ENCODE measurements at regions not wholly inside any gene's neighbourhood (a gene's known extent, or its start where the extent isn't known, plus 50 kb on each side); places are given as distances from the start of the nearest gene placed in this dataset.
"Not testable (repeated sequence)": the region's sequence is repeated elsewhere in the genome, so short reads cannot be mapped to it uniquely, and the experiment has no call there.

- Histone ChIP-seq H3K27me3 (ENCODE audit: low read depth) (no peaks in the 10 kb centered on the region), H3K36me3 (replicated peaks) (no peaks in the 10 kb centered on the region), H3K4me1 (peaks cover 28% of the 10 kb centered on the region), H3K4me3 (no peak overlapping the region), H3K9me3 (no peaks in the 10 kb centered on the region)
- peak; percentile 77 to 100 for DNase-seq (ENCODE audit: low spot score in 2 of 2)
- in situ Hi-C loops (cut with MboI; ENCODE audit: low sequenced_read_pairs) = no loop called here
Measured at GRCh38 chr7:26948617-26949118, 84.3 kb upstream of the SKAP2 start.

GRCh38 chr7:26944501-26945358 is 80.3 kb upstream of the SKAP2 start:
- Histone ChIP-seq H3K9me3 (no peaks in the 10 kb centered on the region), H3K36me3 (replicated peaks) (no peaks in the 10 kb centered on the region), H3K4me3 (no peak overlapping the region), H3K4me1 (peaks cover 26% of the 10 kb centered on the region), H3K27me3 (ENCODE audit: low read depth) (no peaks in the 10 kb centered on the region)
- in situ Hi-C loops (cut with MboI; ENCODE audit: low sequenced_read_pairs) = no loop called here
- peak; percentile 69 to 82 for DNase-seq (ENCODE audit: low spot score in 2 of 2)

- Histone ChIP-seq H3K36me3 (replicated peaks) (no peaks in the 10 kb centered on the region), H3K4me3 (no peak overlapping the region), H3K9me3 (no peaks in the 10 kb centered on the region), H3K4me1 (no peaks in the 10 kb centered on the region), H3K27me3 (ENCODE audit: low read depth) (no peaks in the 10 kb centered on the region)
- in situ Hi-C loops (cut with MboI; ENCODE audit: low sequenced_read_pairs) = no loop called here
- DNase-seq (ENCODE audit: low spot score in 2 of 2) = no peak
Measured at GRCh38 chr7:26937939-26938623, 73.7 kb upstream of the SKAP2 start.

GRCh38 chr7:26937306-26937705 is 72.9 kb upstream of the SKAP2 start:
- DNase-seq (ENCODE audit: low spot score in 2 of 2) = no peak
- Histone ChIP-seq H3K27me3 (ENCODE audit: low read depth) (no peaks in the 10 kb centered on the region), H3K4me3 (no peak overlapping the region), H3K4me1 (no peaks in the 10 kb centered on the region), H3K9me3 (no peaks in the 10 kb centered on the region; the same call in 1 of the 2 replicates), H3K36me3 (replicated peaks) (no peaks in the 10 kb centered on the region)
- in situ Hi-C loops (cut with MboI; ENCODE audit: low sequenced_read_pairs) = no loop called here

GRCh38 chr7:26932616-26933015 is 68.2 kb upstream of the SKAP2 start:
- in situ Hi-C loops (cut with MboI; ENCODE audit: low sequenced_read_pairs); H3K9me3 ChIP-seq; H3K4me3 ChIP-seq; H3K36me3 ChIP-seq (replicated peaks); DNase-seq (ENCODE audit: low spot score in 2 of 2); H3K27me3 ChIP-seq (ENCODE audit: low read depth): not testable (repeated sequence)
- H3K4me1 ChIP-seq = peaks cover 21% of the 10 kb centered on the region

GRCh38 chr7:26930845-26931244 is 66.5 kb upstream of the SKAP2 start:
- in situ Hi-C loops (cut with MboI; ENCODE audit: low sequenced_read_pairs) = no loop called here
- no peaks in the 10 kb centered on the region; the same call in 1 of the 2 replicates for H3K9me3 ChIP-seq
- H3K4me3 ChIP-seq = no peak overlapping the region
- H3K4me1 ChIP-seq = peaks cover 24% of the 10 kb centered on the region
- H3K36me3 ChIP-seq (replicated peaks) = no peaks in the 10 kb centered on the region
- H3K27me3 ChIP-seq (ENCODE audit: low read depth) = no peaks in the 10 kb centered on the region
- DNase-seq (ENCODE audit: low spot score in 2 of 2) = no peak

- in situ Hi-C loops (cut with MboI; ENCODE audit: low sequenced_read_pairs) = no loop called here
- Histone ChIP-seq H3K27me3 (ENCODE audit: low read depth) (no peaks in the 10 kb centered on the region), H3K4me1 (peaks cover 24% of the 10 kb centered on the region), H3K9me3 (no peaks in the 10 kb centered on the region; the same call in 1 of the 2 replicates), H3K4me3 (no peak overlapping the region), H3K36me3 (replicated peaks) (no peaks in the 10 kb centered on the region)
- no peak for DNase-seq (ENCODE audit: low spot score in 2 of 2)
Measured at GRCh38 chr7:26930201-26930600, 65.8 kb upstream of the SKAP2 start.

GRCh38 chr7:26928703-26929347 is 64.4 kb upstream of the SKAP2 start:
- no peaks in the 10 kb centered on the region; the same call in 1 of the 2 replicates for H3K9me3 ChIP-seq
- in situ Hi-C loops (cut with MboI; ENCODE audit: low sequenced_read_pairs) = no loop called here
- DNase-seq (ENCODE audit: low spot score in 2 of 2) = no peak
- no peaks in the 10 kb centered on the region for H3K36me3 ChIP-seq (replicated peaks)
- no peaks in the 10 kb centered on the region for H3K27me3 ChIP-seq (ENCODE audit: low read depth)
- no peak overlapping the region for H3K4me3 ChIP-seq
- H3K4me1 ChIP-seq = peaks cover 24% of the 10 kb centered on the region

GRCh38 chr7:26925768-26926167 is 61.4 kb upstream of the SKAP2 start:
- H3K27me3 ChIP-seq (ENCODE audit: low read depth) = no peaks in the 10 kb centered on the region
- DNase-seq (ENCODE audit: low spot score in 2 of 2) = no peak
- no peaks in the 10 kb centered on the region for H3K36me3 ChIP-seq (replicated peaks)
- in situ Hi-C loops (cut with MboI; ENCODE audit: low sequenced_read_pairs) = no loop called here
- H3K4me3 ChIP-seq = no peak overlapping the region
- peaks cover 35% of the 10 kb centered on the region for H3K4me1 ChIP-seq
- H3K9me3 ChIP-seq = no peaks in the 10 kb centered on the region

- in situ Hi-C loops (cut with MboI; ENCODE audit: low sequenced_read_pairs) = no loop called here
- H3K9me3 ChIP-seq = no peaks in the 10 kb centered on the region
- no peak for DNase-seq (ENCODE audit: low spot score in 2 of 2)
- peaks cover 30% of the 10 kb centered on the region for H3K4me1 ChIP-seq
- H3K4me3 ChIP-seq = no peak overlapping the region
- H3K36me3 ChIP-seq (replicated peaks) = no peaks in the 10 kb centered on the region
- H3K27me3 ChIP-seq (ENCODE audit: low read depth) = no peaks in the 10 kb centered on the region
Measured at GRCh38 chr7:26924149-26924767, 59.9 kb upstream of the SKAP2 start.

GRCh38 chr7:26919906-26920493 is 55.6 kb upstream of the SKAP2 start:
- in situ Hi-C loops (cut with MboI; ENCODE audit: low sequenced_read_pairs) = loop anchor here (10.0 kb wide), 1 partner anchor 55 kb away; the partner anchor contains the start of gene SKAP2

GRCh38 chr7:26918241-26918640 is 53.9 kb upstream of the SKAP2 start:
- H3K4me1 ChIP-seq = peaks cover 48% of the 10 kb centered on the region
- no peak for DNase-seq (ENCODE audit: low spot score in 2 of 2)
- H3K4me3 ChIP-seq = no peak overlapping the region
- H3K9me3 ChIP-seq = no peaks in the 10 kb centered on the region
- in situ Hi-C loops (cut with MboI; ENCODE audit: low sequenced_read_pairs) = loop anchor here (10.0 kb wide), 1 partner anchor 53 kb away; the partner anchor contains the start of gene SKAP2
- no peaks in the 10 kb centered on the region for H3K27me3 ChIP-seq (ENCODE audit: low read depth)
- no peaks in the 10 kb centered on the region for H3K36me3 ChIP-seq (replicated peaks)

More at GRCh38 chr7:26919906-26920493, 55.6 kb upstream of the SKAP2 start:
- DNase-seq (ENCODE audit: low spot score in 2 of 2) = peak; percentile 75 to 100
- no peaks in the 10 kb centered on the region for H3K9me3 ChIP-seq
- H3K36me3 ChIP-seq (replicated peaks) = no peaks in the 10 kb centered on the region
- no peak overlapping the region for H3K4me3 ChIP-seq
- peaks cover 46% of the 10 kb centered on the region for H3K4me1 ChIP-seq
- H3K27me3 ChIP-seq (ENCODE audit: low read depth) = no peaks in the 10 kb centered on the region

GRCh38 chr7:26916779-26917320 is 52.5 kb upstream of the SKAP2 start:
- no peaks in the 10 kb centered on the region for H3K9me3 ChIP-seq
- H3K4me3 ChIP-seq = no peak overlapping the region
- H3K36me3 ChIP-seq (replicated peaks) = no peaks in the 10 kb centered on the region
- H3K27me3 ChIP-seq (ENCODE audit: low read depth) = no peaks in the 10 kb centered on the region
- no peak for DNase-seq (ENCODE audit: low spot score in 2 of 2)
- in situ Hi-C loops (cut with MboI; ENCODE audit: low sequenced_read_pairs) = loop anchor here (10.0 kb wide), 1 partner anchor 52 kb away; the partner anchor contains the start of gene SKAP2
- peaks cover 57% of the 10 kb centered on the region for H3K4me1 ChIP-seq
